HG02588 (cell line): ENCODE measurements at regions not wholly inside any gene's neighbourhood (a gene's known extent, or its start where the extent isn't known, plus 50 kb on each side); places are given as distances from the start of the nearest gene placed in this dataset.

Source experiments
- ATAC-seq: cut with Tn5 transposase; IDR thresholded peaks from one replicate; pipeline ENCODE4 v1.9.1; 2021; ENCODE audit warnings: mild to moderate bottlenecking, moderate library complexity; ENCODE audit not compliant: unreplicated experiment

DNA sequence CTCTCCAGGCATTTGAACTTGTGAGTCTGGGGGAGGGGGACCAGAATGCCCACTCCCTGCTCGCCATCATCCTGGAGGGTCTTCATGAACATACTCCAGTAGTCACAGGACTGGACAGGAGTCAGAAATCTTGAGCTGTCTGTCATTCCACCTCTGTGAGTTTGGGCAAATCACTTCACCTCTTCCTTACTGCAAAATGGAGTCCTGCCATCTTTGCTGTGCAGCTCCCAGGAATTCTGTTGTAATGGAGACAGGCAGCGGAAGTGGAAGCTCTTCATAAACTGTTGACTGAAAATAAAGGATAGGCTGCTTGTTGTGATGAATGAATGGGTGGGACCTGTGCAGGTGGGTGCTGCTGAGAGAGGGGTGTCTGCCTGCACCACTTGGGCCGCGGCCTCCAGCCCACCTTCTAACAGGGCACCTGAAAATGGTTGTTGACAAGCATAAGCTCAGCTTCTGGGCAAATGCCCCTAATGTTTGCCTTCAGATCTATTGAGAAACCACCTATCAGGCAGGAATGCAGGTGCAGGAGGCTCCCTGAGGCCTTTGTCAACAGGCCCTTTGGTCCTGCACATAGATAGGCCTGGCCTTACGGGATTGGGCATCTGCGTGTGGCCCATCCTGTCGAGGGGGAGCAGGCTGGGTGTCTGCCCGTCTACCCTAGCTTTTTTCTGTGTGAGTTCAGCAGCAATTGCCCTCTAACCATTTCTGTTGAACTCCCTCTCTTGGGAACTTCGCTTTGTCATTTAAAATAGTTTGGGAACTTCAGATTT, 321.0 kb downstream of the RPS6KC1 start:
- no peak for ATAC-seq

DNA sequence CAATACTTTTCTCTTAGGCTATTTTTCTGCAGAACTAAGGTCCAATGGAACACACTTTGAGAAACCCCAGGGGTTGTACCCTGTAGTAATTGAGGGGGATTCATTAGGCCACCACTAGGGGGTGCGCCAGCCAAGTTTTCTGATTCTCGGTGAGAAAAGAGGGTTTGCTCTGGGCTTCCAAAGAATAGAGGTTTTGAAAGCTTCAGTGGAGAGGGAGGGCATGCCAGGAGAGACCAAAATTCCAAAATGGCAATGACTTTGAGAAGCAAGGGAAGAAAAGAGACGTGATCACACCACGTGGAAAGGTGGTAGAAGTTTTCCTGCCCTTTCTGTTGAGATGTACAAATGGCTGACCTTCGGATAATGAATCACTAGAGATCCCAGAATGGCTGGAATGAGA, 323.3 kb downstream of the RPS6KC1 start:
- ATAC-seq = peak; percentile 81

DNA sequence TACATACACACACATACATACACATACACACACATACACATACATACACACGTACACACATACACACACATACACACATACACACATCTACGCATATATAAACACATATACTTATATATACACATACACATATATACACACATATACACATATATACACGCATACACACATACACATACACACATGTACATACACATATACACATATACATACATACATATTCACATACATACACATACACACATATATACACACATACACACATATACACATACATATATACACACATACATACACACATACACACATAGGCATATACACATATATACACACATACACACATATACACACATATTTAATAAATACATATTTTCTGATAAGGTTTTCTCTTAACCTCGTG, 324.0 kb downstream of the RPS6KC1 start:
- no peak for ATAC-seq

DNA sequence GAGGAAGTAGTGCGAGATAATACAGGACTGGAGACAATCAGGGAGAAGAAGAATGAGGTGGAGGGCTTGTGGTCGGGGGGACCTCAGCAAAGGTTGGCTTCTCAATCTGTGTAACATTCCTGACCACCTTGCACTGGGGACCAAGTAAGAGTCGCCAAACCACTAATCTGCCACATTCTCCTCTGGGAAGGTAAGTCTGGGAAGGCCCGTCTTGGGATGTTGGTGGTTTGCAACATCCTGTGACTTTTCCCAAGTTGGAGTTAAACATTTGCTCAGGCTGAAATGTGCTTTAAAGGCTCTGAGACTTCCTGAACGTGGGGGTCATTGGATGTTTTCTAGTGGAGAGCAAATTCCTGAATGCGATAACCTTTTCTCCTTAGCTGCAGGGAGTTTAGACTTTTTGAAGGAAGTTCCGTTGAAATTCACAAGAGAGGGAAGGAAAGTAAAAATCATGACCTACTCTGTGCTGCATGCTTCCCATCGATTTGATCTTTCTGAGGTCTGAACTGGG, 325.9 kb downstream of the RPS6KC1 start:
- no peak for ATAC-seq

DNA sequence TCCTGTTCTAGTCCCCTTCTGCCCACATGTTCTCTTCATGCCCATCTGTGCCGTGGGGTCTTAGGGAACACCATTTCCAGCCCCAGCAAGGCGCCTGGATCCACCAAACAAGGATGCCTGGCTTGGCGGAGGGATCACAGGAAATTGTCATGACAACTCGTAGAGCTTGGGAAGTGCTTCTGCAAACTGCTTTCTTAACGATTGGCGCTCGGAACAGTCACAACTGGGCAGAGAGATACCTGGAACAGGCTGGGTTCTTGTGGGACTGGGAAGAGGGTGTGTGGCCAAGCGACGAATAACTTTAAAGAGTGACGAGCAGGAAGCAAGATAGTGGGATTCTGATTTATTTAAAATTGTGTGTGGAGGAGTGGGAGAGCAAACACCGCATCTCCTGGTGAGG, 329.8 kb downstream of the RPS6KC1 start:
- ATAC-seq = no peak

DNA sequence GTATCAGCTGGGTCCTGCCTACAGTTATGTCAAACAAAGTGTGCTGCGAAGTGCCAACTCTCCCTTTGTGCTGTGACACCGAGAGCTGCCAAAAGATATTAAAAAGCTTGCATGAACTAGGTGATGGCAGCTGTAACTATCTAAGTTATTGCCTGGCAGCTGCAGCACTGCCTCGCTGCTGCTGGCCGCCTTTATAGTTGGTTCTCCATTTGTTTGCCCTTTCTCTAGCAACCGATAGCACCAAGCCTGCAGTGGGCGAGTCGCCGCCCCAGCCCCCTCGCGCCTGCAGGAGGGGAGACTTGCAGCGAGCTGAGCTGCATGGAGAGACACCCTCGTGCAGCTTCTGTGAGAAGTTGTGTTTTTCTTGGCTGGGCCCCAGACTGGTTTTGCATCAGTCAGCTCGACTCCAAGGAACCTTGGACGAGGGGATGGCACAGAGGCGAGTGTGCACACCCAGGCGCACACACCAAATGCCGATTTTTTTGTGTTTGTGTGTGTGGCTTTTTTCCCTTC, 330.6 kb downstream of the RPS6KC1 start:
- no peak for ATAC-seq

DNA sequence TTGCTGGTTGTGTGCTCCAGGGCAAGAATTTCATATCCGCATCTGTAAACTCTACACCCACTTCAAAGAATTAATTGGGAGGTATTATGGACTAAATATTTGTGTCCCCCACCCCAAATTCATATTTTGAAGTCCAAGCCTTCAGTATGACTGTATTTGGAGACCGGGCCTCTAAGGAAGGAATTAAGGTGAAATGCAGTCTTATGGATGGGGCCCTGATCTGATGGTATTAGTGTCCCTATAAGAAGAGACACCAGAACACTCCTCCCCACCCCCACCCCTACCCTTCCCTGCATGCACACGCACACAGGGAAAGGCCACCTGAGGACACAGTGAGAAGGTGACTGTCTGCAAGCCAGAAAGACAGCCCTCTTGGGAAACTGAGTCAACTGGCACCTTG, 332.4 kb downstream of the RPS6KC1 start:
- ATAC-seq = no peak

DNA sequence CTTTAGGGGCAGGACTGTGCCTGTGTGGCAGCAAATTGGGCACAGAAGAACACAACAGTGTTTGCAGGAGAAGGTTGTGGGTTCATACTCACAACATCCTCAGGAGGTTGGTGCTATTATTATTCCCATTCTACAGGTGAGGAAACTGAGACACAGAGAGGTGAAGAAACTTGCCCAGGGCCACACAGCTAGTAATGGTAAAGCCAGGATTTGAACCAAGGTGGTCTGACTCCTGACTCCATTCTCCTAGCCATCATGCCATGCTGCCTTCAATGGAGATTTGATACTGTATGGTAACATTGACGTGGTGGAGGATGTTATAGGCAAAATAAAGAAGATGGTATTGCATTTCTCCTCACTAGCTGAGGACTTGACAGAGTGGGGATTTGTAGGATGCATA, 334.2 kb downstream of the RPS6KC1 start:
- no peak for ATAC-seq

DNA sequence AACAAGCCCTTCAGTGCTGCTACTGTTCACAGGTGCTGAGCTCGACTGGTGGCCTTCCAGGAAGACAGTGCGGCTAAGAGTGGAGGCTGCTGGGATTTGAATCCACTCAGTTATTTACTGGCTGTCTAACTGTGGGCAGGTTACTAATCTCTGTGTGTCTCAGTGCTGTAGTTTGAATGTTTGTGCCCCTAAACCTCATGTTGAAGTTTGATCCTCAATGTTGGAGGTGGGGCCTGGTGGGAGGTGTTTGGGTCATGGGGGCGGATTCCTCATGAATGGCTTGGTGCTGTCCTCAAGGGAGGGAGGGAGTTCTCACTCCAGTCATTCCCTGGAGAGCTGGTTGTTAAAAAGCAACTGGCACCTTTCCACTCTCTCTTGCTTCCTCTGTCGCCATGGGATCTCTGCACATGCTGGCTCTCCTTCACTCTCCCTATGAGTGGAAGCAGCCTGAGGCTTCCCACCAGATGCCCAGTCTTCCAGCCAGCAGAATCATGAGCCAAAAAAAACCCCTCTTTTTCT, 334.8 kb downstream of the RPS6KC1 start:
- ATAC-seq = no peak

DNA sequence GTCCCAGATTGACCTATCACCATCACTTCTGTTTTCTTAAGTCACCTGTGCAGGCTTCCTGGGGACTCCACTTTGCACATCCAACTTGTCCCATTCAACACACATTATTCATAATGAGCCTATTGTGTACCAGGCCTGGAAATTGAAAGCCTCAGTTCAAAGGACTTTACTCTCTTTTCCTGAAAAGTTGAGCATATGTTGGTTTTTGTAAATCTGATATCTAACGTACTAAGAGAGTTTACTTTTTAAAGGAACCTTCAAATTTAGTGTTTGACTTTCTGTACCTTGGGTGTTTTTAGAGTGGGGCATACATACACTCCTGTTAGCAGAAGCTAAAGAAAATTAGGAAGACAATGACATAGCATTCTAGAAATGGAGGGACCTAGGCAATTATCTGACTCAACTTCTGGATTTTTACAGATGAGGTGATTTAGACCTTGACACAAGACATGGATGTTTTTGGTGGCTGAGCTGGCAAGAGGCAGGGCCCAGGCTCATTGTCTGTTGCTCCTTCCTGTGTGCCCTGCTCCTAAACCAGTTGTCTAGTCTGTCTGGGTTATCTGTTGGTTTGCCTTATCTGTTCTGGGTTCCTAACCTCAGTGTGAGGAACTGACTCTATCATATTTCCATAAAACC, 336.5 kb downstream of the RPS6KC1 start:
- no peak for ATAC-seq

DNA sequence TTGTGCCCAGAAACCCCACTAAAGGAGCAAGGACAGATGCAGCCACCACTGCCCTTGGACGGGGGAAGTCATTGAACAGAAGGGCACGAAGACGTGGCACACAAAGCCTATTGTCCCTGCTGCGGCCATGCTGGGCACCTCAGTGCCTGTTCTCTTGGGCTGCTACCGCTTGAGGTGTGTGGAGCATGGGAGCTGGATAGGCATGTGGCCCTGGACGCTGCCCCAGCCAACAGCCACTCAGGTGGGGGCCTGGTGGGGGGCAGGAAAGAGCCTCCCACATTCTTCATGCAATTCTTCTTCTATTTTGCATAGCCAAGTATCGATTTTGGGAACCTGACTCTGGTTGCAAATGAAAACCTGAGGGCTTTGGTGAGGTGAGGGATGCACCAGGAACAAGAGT, 337.2 kb downstream of the RPS6KC1 start:
- ATAC-seq = no peak

DNA sequence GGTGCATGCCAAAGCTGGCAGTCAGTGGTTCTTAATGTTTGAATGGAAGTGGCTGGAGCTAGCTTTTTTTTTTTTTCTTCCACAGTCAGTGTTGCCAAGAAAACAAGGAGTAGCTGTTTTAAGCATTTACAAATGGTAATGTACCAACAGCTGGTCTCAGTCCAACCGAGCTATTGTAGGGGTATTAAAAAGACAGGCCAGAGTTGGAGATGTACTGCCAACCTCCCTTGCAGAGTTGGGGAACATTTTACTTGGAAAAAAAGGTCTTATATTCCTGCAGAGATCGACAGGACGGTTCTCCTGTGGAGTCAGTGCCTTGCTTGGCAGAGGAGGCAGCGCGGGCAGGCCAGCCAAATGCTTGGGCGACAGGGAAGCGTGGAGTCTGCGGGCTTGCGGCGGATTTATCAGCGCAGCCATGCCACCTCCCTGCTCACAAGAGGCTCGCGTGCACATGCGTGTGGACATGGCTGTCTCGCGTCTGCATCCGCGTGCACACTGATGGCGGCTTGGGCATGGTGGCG, 338.1 kb downstream of the RPS6KC1 start:
- ATAC-seq = no peak

DNA sequence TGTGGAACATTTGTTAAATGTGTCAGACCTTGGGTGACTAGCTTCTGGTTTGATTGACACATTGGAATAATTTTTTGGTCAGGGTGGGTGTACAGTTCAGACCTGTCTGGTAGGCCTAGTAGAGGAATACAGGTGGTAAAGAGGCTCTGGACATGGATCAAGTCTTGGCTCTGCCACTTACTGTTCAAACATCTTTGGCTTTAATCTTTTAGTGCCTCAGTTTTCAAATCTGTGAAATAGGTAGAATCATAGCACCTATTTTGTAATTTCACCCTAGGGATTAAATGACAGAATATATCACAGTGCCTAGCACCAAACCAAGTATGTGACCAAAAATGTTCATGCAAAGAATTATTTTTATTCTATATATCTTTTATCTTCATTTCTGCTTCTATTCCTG, 340.4 kb downstream of the RPS6KC1 start:
- ATAC-seq = no peak

DNA sequence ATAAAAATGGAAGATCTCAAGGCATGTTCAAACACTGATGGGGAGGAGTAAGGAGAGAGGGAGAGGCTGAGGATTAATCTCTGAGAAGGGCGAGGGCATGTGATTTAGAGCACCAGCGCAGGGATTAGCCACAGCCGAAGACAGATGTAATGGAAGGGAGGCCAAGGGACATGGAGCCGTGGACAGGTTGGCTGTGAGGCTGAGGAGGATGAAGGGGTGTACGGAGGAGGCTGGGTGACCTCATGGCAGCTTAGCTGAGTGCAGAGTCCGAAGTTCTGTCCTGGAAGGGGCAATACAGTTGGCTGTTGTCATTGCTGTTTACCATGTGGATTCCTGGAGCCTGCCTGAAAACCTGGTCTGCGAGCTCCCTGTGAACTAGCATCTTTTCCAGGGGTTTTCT, 342.8 kb downstream of the RPS6KC1 start:
- no peak for ATAC-seq

DNA sequence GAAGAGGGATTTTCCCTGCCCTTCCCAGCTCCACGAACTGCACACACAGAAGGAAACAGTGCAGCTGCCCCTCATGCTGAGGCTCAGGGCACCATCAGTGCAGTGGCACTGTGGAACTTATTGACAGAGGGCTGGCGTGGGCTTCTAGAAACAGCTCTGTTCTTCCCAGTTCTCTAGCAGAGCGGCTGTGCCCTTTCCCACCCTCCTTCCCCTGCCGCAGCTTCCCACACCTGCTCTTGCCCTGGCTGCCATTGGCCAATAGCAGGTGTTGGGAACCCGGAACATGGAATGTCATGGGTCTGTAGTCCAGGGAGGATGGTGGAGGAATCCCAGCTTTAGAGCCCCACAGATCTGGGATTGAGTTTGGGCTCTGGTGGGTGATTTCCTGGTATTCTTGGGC, 343.8 kb downstream of the RPS6KC1 start:
- ATAC-seq = no peak

DNA sequence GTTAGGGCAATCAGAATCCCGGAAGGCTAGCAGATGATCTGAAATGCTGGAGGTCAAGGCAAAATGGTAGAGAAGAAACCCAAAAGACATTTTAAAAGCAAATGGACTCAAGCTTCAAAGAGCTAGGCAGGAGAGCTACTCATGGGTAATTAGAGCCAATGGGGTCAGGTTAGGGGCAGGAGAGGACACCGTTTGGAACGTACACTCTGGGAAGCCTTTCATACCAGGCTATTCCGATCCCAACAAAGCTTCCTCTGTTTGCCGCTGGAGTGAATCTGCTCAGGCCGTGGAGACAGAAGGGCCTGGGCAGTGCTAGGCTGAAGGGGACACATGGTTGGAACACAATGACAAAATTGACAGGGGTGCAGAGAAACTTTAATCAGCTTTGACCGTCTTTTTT, 346.6 kb downstream of the RPS6KC1 start:
- ATAC-seq = no peak

DNA sequence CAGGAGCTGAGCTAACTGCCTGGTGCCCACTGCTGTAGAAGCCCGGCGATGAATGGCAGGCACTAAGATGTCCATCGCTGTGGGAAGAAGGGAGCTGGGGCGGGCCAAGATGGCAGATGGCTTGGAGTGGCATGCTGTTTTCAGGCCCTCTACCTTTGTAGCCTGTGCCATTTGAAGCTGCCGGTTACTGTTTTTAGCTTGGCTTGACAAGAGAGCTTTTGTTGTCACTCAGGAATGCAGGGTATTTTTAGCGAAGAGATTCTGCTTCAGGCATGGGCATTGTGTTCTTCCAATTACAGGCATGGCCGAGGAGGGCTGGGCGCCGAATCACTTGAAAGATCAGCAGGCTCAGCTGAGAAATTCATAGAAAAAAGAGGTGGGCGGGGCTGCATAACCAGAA, 348.7 kb downstream of the RPS6KC1 start:
- ATAC-seq = no peak

DNA sequence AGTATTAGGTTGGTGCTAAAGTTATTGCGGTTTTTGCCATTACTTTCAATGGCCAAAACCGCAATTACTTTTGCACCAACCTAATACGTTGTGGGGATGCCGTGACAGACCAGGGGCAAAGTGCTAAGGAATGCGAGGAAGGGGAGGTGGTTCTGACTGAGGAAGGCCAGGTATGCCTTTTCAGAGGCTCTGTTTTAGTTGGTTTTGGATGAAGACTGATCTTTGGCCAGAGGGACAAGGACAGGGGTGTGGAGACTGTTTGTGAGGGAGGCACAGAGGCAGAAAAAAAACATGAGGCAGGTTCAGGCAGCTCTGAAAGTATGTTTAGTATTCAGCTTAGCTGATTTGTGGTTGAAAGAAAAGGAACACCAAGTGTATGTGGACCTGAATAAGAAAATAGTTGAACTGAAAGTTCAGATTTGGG, 358.2 kb downstream of the RPS6KC1 start:
- no peak for ATAC-seq

DNA sequence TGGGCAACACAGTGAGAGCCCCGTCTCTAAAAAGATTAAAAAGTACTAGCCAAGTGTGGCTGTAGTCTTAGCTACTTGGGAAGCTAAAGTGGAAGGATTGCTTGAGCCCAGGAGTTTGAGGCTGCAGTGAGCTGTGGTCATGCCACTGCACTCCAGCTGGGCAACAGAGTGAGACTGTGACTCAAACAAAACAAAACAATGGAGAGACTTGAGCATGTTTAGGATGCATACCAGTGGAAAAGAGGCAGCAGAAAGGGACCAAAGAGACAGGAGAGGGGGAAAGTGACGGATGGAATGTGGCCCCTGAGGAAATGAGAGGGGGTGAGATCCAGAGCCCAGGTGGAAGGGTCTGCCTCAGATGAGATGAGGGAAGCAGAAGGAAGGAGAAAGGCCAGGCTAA, 358.9 kb downstream of the RPS6KC1 start:
- ATAC-seq = no peak

DNA sequence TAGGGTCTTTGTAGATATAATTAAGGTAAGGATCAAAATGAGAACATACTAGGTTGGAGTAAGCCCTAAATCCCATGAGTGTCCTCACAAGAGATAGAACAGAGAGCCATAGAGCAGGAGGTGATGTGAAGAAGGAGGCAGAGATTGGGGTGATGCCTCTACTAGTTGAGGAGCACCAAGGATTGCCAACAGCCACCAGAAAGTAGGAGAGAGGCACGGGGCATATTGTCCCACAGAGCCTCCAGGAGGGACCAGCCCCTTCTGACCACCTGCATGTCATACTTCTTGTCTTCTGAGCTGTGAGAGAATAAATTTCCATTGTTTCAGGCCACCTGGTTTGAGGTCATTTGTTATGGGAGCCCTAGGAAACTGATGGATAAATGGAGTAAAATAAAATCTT, 363.3 kb downstream of the RPS6KC1 start:
- ATAC-seq = no peak

DNA sequence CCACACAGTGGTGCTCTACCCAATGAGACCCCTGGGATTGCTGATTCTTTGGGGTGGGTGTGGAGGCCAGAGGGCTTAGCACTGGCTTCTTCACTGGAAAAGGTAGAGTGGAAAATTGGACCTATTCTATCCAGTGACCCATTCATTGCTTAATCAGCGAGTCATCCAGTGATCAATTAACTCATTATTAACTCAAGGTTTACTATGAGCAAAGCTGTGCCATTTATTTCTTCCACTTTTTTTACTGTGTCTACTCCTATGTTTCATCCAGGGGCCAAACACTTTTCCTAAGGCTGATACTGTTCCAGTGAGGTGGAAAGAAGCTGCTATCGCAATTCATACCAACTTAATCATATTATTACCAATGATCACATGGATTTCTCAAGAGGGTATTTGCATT, 363.9 kb downstream of the RPS6KC1 start:
- ATAC-seq = no peak
